ENCODE measurements at regions not wholly inside any gene's neighbourhood (a gene's known extent, or its start where the extent isn't known, plus 50 kb on each side); places are given as distances from the start of the nearest gene placed in this dataset.

GRCh38 chr7:145665499-145666258 lies 450.9 kb upstream of the CNTNAP2 start:
- DNase-seq (no peak), ATAC-seq (no peak)
- Histone ChIP-seq H3K27me3 (no peaks in the 10 kb centered on the region), H3K4me3 (no peak overlapping the region), H3K36me3 (no peaks in the 10 kb centered on the region), H3K27ac (no peak overlapping the region), H3K9me3 (no peaks in the 10 kb centered on the region), H3K4me1 (no peaks in the 10 kb centered on the region)
- intact Hi-C loops (cut with DNase I; ENCODE audit: low total_unique reads): no loop called here
- in situ Hi-C loops (cut with MboI; ENCODE audit: low sequenced_read_pairs in 4 of 4): no loop called here
- TF ChIP-seq, protein P1, sequence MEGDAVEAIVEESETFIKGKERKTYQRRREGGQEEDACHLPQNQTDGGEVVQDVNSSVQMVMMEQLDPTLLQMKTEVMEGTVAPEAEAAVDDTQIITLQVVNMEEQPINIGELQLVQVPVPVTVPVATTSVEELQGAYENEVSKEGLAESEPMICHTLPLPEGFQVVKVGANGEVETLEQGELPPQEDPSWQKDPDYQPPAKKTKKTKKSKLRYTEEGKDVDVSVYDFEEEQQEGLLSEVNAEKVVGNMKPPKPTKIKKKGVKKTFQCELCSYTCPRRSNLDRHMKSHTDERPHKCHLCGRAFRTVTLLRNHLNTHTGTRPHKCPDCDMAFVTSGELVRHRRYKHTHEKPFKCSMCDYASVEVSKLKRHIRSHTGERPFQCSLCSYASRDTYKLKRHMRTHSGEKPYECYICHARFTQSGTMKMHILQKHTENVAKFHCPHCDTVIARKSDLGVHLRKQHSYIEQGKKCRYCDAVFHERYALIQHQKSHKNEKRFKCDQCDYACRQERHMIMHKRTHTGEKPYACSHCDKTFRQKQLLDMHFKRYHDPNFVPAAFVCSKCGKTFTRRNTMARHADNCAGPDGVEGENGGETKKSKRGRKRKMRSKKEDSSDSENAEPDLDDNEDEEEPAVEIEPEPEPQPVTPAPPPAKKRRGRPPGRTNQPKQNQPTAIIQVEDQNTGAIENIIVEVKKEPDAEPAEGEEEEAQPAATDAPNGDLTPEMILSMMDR (IDR thresholded peaks at IDR 0.05 in 4 of 5, conservative IDR thresholded peaks at IDR 0.05 in 1 of 5): no peak
- TF ChIP-seq POLR2A (IDR thresholded peaks at IDR 0.05): no peak

- Histone ChIP-seq H3K27me3 (no peaks in the 10 kb centered on the region), H3K27ac (no peak overlapping the region), H3K36me3 (no peaks in the 10 kb centered on the region), H3K9me3 (no peaks in the 10 kb centered on the region), H3K4me3 (no peak overlapping the region), H3K4me1 (no peaks in the 10 kb centered on the region)
- ATAC-seq (no peak), DNase-seq (no peak)
- TF ChIP-seq POLR2A (IDR thresholded peaks at IDR 0.05): no peak
- TF ChIP-seq, protein P1 (IDR thresholded peaks at IDR 0.05 in 4 of 5, conservative IDR thresholded peaks at IDR 0.05 in 1 of 5): no peak
- intact Hi-C loops (cut with DNase I; ENCODE audit: low total_unique reads): no loop called here
- in situ Hi-C loops (cut with MboI; ENCODE audit: low sequenced_read_pairs in 4 of 4): no loop called here
Measured at GRCh38 chr7:145655666-145656065, 460.9 kb upstream of the CNTNAP2 start.

GRCh38 chr7:145645135-145645515 lies 471.5 kb upstream of the CNTNAP2 start:
- ATAC-seq: no peak
- intact Hi-C loops (cut with DNase I; ENCODE audit: low total_unique reads): no loop called here
- H3K27me3 ChIP-seq: no peaks in the 10 kb centered on the region
- H3K27ac ChIP-seq: no peak overlapping the region
- no peak overlapping the region for H3K4me3 ChIP-seq
- in situ Hi-C loops (cut with MboI; ENCODE audit: low sequenced_read_pairs in 4 of 4): no loop called here
- TF ChIP-seq, protein P1 (IDR thresholded peaks at IDR 0.05 in 4 of 5, conservative IDR thresholded peaks at IDR 0.05 in 1 of 5): no peak
- TF ChIP-seq POLR2A (IDR thresholded peaks at IDR 0.05): no peak
- no peaks in the 10 kb centered on the region for H3K9me3 ChIP-seq
- H3K36me3 ChIP-seq: no peaks in the 10 kb centered on the region
- DNase-seq: no peak
- H3K4me1 ChIP-seq: no peaks in the 10 kb centered on the region

DNA sequence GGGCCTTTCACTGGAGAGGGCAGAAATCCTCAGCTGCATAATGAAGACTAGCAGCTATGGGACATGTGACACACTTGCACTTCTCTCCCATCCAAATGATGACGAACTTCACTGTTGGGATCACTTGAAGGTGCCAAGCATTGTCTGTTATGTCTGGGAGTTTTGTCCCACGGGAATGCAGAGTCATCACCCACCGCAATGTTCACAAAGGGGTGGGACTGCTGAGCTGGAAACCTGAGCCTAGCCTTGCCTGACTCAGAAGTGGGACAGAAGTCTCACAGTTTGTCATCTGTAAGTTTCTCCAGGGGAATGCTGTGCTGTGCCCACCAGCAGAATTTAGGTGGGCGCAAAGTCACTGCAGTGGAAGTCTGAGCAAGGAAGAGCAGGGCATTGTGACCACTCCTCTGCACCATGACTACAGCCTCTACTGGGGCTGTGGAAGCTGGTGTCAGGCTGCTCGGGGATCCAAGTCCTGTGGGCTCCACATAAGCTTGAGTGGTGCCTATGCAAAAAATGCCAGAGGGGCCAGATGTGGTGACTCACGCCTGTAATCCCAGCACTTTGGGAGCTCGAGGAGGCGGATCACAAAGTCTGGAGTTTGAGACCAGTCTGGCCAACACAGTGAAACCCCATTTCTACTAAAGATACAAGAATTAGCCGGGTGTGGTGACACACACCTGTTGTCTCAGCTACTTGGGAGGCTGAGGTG lies 472.0 kb upstream of the CNTNAP2 start:
- intact Hi-C loops (cut with DNase I; ENCODE audit: low total_unique reads): no loop called here
- DNase-seq: no peak
- no peaks in the 10 kb centered on the region for H3K4me1 ChIP-seq
- H3K4me3 ChIP-seq: no peak overlapping the region
- no peak overlapping the region for H3K27ac ChIP-seq
- no peaks in the 10 kb centered on the region for H3K36me3 ChIP-seq
- TF ChIP-seq POLR2A (IDR thresholded peaks at IDR 0.05): no peak
- TF ChIP-seq, protein P1 (IDR thresholded peaks at IDR 0.05 in 4 of 5, conservative IDR thresholded peaks at IDR 0.05 in 1 of 5): no peak
- in situ Hi-C loops (cut with MboI; ENCODE audit: low sequenced_read_pairs in 4 of 4): no loop called here
- ATAC-seq: no peak
- no peaks in the 10 kb centered on the region for H3K27me3 ChIP-seq
- H3K9me3 ChIP-seq: no peaks in the 10 kb centered on the region
